Omental fat pad (tissue), 3 donors: ENCODE measurements at regions not wholly inside any gene's neighbourhood (a gene's known extent, or its start where the extent isn't known, plus 50 kb on each side); places are given as distances from the start of the nearest gene placed in this dataset.

Experiments used
- ATAC-seq: fragments of 150-250 bp; one replicate; pipeline ENCODE4 v1.9.1; 2016; ENCODE audit warnings: mild to moderate bottlenecking, moderate library complexity; ENCODE audit not compliant: low FRiP score
- DNase-seq: peaks from one replicate; pipeline ENCODE4 v3.0.0-alpha.2; 2019; ENCODE audit warnings: low spot score
- TF ChIP-seq, protein P1 (sequence below), 3 donors: fragments of 450-650 bp; IDR thresholded peaks; one replicate each; pipeline ENCODE4 v1.5.1; 2016 to 2017; ENCODE audit warnings: antibody characterized with exemption in 3 of 3, mild to moderate bottlenecking in 3 of 3, moderate library complexity in 2 of 3

DNA sequence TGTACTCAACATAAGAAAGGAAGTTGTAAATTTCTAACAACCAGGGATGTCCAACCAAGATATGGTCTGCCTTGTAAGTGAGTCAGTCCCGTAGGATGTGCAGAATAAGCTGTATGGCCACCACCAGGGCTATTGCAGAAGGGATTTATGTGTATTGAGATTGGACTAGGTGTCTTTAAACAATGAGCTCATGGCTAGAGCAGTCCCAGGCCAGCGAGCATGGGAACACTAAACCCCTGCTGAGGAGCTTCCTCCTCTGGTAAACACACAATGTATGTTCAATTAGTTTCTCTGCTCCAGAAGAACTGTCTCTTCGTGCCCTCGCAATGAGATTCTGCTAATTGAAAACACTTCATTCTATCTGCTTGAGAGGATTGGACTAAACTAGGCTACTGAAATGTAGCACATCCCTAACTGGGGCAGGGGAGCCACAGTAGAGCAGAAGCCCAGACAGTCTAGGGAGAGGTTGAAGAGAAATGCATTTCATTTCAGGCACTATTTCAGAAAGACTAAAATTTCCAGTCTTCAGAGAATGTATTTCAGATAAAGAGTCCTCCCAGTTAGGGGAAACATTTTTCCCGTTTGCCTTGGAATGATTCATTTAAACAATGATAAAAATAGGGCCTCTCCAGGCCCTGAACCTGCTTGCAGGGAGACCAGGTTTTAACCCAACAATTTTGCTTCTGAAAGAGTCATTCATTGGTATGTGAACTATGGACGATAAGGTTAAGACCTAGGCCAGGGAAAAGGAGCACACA lies 154.7 kb downstream of the FAM114A2 start:
- no peak for DNase-seq
- ATAC-seq, result no peak
- TF ChIP-seq, protein P1, sequence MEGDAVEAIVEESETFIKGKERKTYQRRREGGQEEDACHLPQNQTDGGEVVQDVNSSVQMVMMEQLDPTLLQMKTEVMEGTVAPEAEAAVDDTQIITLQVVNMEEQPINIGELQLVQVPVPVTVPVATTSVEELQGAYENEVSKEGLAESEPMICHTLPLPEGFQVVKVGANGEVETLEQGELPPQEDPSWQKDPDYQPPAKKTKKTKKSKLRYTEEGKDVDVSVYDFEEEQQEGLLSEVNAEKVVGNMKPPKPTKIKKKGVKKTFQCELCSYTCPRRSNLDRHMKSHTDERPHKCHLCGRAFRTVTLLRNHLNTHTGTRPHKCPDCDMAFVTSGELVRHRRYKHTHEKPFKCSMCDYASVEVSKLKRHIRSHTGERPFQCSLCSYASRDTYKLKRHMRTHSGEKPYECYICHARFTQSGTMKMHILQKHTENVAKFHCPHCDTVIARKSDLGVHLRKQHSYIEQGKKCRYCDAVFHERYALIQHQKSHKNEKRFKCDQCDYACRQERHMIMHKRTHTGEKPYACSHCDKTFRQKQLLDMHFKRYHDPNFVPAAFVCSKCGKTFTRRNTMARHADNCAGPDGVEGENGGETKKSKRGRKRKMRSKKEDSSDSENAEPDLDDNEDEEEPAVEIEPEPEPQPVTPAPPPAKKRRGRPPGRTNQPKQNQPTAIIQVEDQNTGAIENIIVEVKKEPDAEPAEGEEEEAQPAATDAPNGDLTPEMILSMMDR (IDR thresholded peaks at IDR 0.05), result no peak

GRCh38 chr5:153881687-153882086 lies 157.0 kb downstream of the FAM114A2 start:
- ATAC-seq, result no peak
- DNase-seq, result no peak
- TF ChIP-seq, protein P1 (IDR thresholded peaks at IDR 0.05), result no peak

DNA sequence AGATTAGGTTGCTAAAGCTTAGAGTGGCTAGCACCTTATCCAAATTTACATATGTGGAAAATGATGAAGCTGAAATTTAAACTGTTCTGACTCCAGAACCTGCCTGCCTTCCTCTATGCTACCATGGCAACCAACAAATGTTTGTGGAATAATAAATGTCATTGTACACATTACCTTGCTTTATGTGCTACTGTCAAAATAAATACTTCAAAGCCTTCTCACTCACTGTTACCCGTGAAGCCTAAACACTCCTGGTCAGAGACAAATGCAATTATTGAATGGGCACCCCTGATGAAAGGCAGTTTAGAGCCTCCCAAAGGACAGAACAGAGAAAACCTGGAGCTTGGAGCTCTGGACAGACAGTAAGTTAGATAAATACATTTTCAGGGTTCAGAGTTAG lies 158.6 kb downstream of the FAM114A2 start:
- no peak for ATAC-seq
- DNase-seq, result no peak
- TF ChIP-seq, protein P1 (IDR thresholded peaks at IDR 0.05), result no peak

DNA sequence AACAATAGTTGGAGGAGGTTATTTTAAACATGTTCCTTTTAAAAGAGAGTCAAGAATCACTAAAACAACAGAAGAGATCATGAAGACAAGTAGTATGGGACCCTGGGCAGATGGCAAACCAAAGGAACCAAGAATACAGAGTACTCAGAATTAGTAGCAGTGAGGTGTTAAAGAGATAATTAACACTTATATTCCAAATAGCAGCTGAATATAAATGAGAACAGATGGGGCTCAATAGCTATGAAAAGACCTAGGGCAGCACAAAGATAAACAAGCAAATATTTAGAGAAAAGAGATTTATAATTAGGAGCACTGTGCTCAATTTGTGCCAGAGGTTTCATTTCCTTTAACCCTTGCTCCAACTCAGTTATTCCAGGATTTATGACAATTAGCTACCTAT lies 159.1 kb downstream of the FAM114A2 start:
- DNase-seq (no peak), ATAC-seq (no peak)
- TF ChIP-seq, protein P1 (IDR thresholded peaks at IDR 0.05), result no peak

DNA sequence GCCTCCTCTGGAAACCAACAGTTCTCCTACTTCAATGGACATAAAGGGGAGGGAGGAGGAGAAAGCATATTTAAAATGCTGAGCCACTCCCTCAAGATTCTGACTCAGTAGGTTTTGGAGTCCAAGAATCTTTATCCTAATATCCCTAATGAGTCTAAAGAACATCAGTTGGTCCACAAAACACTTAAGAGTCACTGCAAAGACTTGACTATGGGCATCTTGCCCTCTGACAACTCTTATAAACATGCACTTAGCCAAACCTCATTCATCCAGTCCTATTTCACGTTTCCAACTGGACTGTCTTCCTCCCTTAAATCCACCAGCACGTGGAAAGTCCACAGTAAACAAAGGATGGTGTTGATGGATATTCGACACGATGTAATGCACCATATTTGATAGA lies 172.5 kb downstream of the FAM114A2 start:
- DNase-seq (no peak), ATAC-seq (no peak)
- TF ChIP-seq, protein P1 (IDR thresholded peaks at IDR 0.05), result no peak

- ATAC-seq (no peak), DNase-seq (no peak)
- TF ChIP-seq, protein P1 (IDR thresholded peaks at IDR 0.05), result no peak
Measured at GRCh38 chr5:153865016-153865415, 173.7 kb downstream of the FAM114A2 start.

- TF ChIP-seq, protein P1 (IDR thresholded peaks at IDR 0.05), result no peak
- no peak for DNase-seq
- ATAC-seq, result no peak
Measured at GRCh38 chr5:153863951-153864350, 174.8 kb downstream of the FAM114A2 start.
